HG03442 (cell line): ENCODE measurements at regions not wholly inside any gene's neighbourhood (a gene's known extent, or its start where the extent isn't known, plus 50 kb on each side); places are given as distances from the start of the nearest gene placed in this dataset.

ENCODE experiments used
- ATAC-seq: cut with Tn5 transposase; IDR thresholded peaks from one replicate; pipeline ENCODE4 v1.9.1; 2021; ENCODE audit warnings: mild to moderate bottlenecking, moderate library complexity; ENCODE audit not compliant: unreplicated experiment

DNA sequence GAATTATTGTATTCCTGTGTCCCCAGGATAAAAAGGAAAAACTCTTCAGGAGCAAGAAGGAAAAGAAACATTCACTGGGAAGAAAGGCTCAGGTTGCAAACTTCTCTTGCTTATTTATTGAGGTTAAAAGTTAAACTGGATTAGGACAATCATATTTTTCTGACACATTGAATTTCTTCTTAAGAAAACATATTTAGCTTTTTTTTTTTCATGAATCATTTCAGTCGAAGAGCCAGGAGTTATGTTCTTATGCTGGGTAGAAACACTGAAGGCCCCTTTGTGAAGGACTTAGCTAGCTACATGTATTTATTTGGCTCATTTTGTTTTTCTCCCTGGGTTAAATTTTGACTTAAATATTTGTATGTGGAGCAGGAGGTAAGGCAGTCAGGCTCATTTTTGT is 434.0 kb downstream of the KLF5 start:
- ATAC-seq, result no peak

DNA sequence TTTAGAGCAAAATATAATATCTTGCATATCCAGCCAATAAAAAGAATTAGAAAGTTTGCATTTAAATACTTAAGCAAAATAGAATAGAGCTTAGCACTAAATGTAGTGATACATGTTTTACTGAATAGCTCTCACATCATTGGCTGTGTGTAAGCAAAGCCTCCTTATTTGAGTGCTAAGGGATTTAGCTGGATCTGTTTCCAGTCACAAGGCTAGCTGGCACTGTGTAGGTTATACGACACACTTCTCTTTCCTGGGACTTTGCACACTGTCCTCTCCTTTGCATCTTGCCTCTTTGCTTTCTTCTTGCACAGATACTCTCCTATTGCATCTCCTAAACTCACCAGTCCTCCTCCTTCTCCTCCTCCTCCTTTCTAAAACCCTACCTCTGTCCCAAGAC is 423.8 kb downstream of the KLF5 start:
- no peak for ATAC-seq

DNA sequence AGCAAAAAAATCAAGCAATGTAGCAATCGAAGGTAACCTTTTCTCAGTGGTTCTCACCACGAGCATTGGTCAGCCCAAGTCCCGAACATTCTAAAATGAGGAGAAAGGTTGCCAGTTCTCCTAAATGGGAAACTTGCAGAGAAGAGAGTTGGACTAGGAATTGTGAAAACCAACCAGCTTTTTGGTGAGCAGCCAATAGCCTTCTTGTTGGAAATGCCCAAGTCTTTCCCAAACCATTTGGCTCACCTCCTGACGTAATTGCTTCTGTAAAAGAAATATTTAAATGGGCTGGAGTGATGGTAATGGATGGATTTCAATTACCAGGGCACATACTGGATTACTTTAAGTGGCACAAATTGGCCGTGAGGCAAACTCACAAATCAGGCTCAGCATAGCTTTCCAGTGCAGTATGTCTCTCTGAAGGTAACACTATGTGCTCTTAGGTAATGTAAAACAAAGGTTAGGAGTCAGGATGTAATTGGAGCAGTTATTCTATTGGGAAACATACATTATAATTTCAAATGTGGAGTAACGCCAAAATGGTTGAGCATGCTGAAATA is 423.2 kb downstream of the KLF5 start:
- ATAC-seq, result no peak

DNA sequence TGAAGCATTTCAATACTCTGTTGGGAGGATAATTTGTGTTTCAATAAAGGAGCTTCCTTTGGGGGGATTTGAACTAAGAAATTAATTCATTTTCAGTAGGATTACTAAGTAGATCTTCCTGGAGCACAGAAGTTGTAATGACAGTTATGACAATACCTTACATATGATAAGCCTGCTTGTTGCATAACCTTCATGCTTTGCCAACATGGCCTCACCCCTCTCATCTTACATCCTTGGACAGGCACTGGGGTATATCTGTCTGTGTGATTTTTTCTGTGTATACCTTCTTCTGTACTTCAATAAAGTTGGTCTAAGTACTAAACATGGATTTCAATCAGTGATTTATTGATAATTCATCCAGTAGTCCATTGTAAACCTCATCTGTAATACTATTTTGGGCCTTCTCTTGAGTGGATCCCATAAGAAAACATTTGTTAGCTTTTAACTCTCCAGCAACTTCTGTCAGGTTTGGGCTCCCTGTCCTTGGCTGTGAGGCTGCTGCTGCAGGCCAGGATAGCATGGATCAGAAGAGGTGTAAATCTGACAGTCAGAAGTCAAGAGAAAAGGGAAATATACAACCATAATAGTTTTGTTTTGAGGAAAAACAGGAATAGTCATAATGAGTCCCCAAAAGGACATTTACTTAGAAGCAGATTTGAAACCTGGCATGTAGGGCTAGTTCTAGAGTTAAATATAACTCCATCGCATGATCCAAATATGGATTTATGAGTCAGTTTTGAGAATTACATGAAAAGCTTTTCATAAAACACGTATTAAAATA is 422.2 kb downstream of the KLF5 start:
- ATAC-seq, result no peak

DNA sequence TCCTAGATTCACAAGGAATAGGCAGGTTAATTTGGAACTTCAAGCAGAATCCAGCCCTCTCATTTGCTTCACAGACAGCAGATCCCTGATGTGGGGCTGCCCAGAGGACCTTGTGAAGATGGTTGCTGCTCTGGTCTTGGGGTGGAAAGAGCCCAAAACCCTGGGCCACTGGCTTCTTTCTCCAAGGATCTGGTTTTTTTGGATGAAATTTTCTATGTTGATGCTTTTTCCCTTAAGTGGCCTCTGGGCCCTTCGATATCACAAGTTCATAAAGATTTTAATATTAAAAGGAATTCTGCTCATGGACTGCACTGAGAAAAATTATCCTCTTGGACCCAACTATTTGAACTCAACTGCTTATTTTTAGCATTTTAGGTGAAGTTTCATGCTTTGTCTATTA is 421.1 kb downstream of the KLF5 start:
- no peak for ATAC-seq

DNA sequence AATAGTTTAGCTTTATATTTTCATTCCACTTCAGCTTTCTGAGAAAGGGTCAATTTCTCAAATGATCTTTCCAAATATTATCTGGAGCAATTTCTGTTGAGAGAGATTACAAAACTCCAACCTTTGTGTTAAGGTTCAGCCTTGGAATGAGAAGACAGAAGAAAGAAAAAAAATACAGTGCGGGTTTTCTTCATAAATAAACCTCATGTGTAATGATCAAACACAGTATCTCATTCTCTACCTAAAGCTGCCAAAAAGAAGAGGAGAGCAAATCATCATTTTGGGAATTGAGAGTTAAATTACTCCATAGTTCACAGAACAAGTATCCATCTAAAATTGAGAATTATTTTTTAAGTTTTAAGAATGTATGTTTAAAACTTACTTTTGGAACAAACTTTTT is 420.5 kb downstream of the KLF5 start:
- no peak for ATAC-seq

DNA sequence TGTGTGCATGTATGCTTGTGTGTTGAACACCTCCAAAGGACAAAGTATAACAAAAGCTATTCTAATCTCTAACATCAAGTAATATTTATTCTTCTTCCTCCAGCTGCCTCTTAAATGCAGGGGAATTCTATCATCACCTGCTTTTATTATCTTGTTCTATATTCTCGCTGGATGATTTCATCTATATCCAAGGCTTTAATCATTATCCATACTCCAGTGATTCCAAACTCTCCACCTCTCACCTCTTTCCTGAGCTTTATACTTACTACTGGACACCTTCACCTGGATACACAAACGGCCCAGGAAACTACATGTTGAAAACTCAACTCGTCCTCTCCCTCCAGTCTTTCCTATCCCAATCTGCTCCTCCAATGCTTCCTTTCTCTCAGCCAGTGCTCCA is 418.6 kb downstream of the KLF5 start:
- ATAC-seq, result no peak

DNA sequence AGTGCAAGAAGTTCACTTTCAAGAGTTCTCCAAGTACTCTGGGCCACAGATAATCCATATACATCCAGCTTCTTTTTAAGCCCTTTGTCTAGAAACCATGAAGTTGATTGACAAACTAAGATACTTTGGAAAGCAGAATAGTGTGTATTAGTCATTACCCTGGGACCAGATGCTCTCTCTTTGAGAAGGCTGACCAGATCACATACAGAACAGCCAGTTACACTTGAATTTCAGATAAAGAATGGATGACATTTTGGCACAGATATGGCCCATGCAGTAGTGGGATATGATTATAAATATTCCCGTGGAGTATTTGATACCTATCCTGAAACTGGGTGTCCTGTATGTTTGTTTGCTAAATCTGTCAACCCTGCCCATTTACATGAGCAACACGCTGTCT is 414.2 kb downstream of the KLF5 start:
- ATAC-seq, result no peak

DNA sequence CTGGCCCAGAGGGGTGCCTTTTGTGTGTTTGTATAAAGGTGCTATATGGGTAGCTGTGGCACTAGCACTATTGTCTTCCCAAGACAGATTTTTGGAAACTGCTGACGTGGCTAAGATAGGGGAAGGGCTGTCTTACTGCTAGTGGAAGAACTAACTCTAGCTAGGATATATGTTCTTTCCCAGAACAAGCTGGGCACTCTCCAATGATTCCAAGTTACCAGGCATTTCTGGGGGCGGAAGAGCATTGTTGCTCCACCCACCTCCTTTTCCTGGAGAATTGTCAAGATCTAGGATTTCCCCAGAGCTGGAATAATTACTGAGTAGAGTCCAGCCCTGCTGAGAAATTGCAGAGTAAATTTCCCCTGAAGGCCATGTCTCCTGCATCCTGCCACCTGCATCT is 408.3 kb downstream of the KLF5 start:
- no peak for ATAC-seq

DNA sequence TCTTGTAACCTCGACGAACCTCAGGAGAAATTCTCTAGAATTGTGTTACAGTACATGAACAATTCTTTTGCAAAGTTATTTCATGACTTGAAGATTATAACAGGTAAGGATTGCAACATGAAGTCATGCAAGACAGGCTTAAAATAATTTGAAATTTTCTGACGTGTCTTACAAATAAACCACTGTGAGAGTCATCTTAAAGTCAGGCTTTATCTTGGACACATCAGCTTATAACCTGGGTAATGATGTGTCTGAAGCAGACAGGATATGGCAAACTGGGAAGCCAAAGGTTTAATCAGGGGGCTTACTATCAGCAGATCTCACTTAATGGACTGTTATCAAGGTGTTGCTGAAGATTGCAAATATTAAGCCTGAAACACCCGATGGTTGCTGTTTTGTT is 407.8 kb downstream of the KLF5 start:
- no peak for ATAC-seq

DNA sequence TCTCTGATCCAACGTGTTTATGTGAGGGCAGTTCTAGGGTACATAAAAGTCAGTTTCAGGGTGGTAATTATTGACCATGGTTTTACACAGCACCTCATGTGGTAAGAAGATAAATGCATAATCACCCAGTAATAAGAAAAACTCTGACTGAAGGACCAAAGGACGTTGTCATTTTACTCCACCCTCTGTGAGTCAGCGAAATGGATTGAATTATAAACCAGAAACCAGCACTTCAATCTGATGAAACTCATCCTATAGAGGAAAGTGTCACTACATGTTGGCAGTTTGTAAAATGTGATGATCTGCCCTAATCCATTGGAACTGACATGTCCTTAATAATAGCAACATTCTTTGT is 406.8 kb downstream of the KLF5 start:
- ATAC-seq, result no peak

DNA sequence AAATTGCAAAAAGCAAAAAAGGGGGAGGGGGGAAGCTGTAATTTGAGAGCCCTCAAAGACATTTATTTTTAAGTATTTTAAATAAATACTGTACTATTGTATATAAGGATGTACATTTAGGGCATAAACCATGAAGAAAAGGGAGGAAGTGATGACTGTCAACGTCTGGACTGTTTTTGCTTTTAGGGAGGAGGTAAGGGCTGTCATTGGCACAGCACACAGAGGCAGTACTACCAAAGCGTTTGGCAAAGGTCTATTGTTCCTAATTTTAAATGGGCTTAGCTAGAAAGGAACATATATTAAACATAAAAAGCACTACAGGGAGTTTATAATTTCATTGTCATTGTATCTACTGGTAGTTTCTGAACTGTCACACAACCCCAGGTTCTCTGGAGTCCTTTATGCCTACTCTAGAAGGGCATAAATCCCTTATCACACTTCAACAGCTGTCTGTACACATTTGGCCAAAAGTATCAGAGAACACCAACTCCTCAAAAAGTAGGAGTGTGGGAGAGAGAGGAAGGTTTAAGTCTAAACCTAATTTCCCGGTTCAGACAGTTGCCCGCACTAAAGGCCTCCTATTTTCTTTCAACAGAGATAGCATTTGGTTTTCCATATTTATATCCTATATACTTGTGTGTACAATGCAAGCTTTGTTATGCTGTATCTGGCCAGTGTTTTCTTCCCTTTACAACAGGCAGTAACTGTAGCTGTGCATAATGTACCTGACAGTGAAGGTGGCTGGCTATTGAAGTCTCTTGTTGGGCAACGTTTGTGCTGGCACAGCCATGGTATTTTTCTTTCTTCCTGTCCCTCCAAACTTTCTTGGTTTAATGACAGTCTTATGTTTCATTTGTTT is 406.2 kb downstream of the KLF5 start:
- ATAC-seq, result no peak

DNA sequence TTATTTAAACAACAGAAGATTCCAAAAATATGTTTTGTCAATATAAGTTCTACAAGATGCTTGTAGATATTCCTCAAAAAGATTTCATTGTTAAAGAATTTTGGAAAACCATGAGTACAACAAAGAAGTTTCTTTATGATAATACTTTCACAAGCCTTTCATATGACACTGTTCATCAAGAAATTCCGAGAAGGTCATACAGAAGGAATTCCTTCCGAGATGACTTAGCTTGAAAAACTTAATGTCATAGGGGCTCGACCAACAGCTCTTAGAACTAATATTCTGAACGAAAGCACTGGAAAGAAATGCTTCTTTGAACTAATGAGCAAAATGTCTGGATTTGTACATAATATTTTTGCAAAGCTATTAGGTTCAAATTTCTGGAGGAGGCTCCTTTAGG is 403.4 kb downstream of the KLF5 start:
- ATAC-seq, result no peak

DNA sequence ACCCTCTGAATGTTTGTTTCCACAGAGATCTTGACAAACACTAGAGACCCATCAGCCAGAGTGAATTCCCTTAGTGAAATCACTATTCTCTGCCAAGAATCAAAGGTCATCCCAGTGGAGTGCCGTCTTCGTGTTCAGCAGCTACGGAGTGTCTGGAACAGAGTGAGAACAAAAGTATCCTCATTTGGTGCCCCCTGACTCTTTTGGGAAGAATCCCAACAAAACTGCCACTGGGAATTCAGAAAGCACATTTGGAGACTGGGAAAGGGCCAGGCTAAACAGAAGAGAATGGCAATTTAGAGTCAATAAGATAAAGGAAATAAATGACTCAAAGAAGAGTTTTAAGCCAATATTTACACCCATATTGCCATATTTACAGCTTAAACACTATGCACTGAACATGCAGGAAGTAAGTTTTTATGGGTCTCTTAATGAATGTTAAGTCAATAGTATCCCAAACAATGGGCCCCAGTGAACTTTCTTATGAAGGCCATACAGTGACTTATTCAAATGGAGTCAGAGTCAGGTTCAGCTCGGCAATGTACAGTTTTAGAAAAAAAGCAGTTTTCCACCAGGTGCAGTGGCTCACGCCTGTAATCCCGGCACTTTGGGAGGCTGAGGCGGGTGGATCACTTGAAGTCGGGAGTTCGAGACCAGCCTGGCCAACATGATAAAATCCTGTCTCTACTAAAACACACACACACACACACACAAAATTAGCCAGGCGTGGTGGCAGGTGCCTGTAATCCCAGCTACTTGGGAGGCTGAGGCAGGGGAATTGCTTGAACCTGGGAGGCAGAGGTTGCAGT is 392.6 kb downstream of the KLF5 start:
- ATAC-seq, result no peak

DNA sequence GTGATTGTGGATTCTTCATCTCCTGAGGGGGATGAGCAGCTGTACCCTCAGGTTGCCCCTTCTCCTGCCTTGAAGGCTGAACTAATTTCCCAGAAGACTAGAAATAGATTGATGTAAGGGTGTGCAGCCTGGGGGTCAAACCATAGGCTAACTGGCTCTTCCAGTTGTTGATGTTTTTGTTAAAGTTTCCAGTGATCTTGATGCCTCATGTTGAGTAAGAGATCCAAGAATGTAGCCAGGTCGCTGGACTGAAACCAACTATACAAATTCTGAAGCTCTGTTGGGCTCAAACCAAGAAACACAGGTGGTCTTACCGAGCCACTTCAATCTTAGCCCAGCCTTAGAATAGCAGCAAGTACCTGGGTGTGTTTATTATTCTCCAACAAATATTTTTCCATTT is 391.8 kb downstream of the KLF5 start:
- ATAC-seq, result no peak

DNA sequence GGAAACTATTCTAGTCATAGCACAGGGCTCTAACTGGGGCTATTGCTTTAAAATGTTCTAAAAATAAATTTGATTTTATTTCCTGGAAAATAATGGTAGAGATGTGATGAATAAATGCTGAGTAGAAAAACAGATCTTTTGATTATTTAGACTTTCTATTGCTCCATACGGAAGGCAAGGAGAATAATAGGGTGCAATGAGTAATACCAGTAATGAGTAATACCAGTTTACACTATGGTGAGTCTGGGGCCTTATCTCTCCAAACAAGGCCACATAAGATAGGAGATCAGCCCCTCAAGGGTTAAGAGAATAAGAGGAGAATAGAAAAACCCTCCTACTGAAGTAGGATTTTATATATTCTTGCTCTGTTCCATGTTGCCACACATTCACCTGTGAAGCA is 390.4 kb downstream of the KLF5 start:
- ATAC-seq, result no peak

DNA sequence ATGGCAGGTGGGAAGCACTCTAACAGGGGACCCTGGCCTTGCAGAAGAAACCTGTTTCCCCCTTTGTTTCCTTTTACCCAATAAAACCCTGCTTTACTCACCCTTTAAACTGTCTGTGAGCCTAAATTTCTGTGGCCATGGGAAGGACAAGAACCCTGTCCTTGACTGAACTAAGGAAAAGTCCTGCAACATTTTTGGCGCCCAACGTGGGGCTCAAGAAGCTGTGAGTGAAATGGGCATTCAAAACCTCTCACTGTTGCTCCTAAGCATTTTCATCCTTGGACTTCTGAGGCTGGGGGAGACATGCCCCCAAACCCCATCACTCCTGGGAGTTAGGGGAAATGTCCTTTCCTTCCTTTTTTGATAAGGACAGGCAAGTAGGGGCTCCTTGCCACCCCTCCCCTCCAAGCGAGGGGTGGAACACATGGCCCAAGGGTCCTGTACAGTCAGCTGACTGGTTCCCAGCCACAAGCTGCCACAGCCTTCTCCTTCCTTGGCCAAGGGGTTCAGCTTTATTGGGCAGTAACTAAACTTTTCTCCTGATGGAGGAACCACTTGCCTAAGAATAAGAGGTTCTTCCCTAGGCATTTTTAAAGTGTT is 381.6 kb downstream of the KLF5 start:
- no peak for ATAC-seq

DNA sequence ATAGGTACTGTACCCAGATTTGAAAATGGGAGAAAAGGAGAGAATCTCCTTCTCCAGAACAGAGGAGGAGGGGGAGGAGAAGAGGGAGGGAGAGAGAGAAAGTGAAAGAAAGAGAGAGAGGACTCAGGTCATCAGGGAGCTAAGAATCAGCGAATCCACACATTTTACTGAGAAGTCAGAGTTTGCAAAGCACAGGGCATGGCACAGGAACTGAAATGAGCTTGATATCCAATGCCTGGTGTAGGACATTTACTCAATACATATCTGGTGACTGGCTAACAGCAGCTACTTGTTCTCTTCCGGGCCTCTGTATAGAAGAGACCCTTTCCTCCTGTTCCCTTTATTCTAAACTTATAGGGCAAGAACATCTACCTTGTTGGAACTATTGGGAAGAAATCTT is 375.1 kb downstream of the KLF5 start:
- ATAC-seq, result no peak

DNA sequence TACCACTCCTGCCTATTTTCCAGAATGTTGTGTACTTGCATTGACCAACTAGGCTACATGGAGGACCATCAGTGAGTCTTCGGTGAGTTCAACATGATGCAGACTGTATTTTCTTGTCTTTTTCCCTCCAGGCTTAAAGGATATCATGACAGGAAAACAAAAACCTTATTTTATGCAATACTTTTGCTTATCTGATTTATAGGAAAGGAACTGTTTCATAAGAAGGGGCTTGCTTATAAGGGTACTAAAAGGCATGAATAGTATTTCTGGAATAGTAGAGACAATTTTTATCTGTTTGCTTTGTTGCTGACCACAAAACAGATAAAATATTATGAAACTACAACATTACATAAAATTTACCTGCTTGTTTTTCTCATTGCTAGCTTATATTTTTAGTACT is 374.7 kb downstream of the KLF5 start:
- no peak for ATAC-seq

DNA sequence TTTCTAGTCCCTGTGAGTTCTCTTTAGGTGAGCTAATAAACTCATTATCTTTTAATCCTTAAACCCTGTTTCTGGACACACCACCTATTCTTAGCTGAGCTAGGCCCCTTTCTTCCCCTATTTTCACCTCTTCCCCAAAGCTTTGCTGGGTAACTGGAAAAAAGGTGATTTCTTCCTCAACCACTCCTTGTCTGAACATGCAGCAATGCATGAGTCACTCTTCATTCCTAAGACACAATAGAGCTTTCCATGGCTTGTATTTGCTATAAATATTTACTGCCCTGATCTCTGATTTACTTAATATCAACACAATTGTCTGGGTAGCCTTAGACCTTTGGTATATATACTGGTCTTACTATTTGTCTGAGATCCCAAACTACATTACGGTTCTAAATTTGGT is 370.9 kb downstream of the KLF5 start:
- ATAC-seq, result no peak

DNA sequence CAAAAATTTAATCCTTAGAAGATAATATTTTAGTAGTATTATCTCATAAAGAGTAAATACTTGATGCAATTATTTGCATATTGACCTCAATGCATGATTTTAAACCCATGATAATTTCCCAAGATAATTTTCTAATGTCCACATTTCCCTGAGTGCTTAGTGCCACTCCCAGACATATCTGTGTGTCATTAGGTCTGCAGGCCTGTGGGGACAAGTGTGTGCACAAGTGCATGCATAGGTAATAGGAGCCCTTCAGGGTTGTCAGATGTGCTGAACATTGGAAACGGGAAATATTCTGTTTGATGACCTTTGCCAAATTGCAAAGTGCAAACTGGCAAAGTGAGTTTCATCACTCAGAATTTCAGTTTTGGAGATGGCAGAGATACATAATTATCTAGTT is 369.9 kb downstream of the KLF5 start:
- ATAC-seq, result no peak
